H9 (cell line): ENCODE measurements at regions not wholly inside any gene's neighbourhood (a gene's known extent, or its start where the extent isn't known, plus 50 kb on each side); places are given as distances from the start of the nearest gene placed in this dataset.

Experiments used
- DNase-seq: peaks from one replicate; pipeline ENCODE4 v3.0.0-alpha.2; 2017
- H2AFZ ChIP-seq: one replicate; pipeline ENCODE4 v1.6.1; 2013; ENCODE audit warnings: mild to moderate bottlenecking, low read length, control low read depth, moderate library complexity
- H2AK5ac ChIP-seq: 2 replicates; pipeline ENCODE4 v1.6.1; 2013; ENCODE audit warnings: low read length, control low read depth, mixed read lengths; ENCODE audit not compliant: insufficient read length
- H2BK120ac ChIP-seq: one replicate; pipeline ENCODE4 v1.6.1; 2013; ENCODE audit warnings: low read depth, mild to moderate bottlenecking, low read length, control low read depth, inconsistent platforms; ENCODE audit not compliant: poor library complexity, severe bottlenecking
- H2BK12ac ChIP-seq: 2 replicates; pipeline ENCODE4 v1.6.1; 2013; ENCODE audit warnings: low read length, control low read depth, mixed read lengths, low read depth; ENCODE audit not compliant: insufficient read length
- H2BK15ac ChIP-seq: 2 replicates; pipeline ENCODE4 v1.6.1; 2013; ENCODE audit warnings: low read depth, low read length, control low read depth
- H2BK20ac ChIP-seq: one replicate; pipeline ENCODE4 v1.6.1; 2013; ENCODE audit warnings: low read depth, mild to moderate bottlenecking, low read length, control low read depth, inconsistent platforms; ENCODE audit not compliant: poor library complexity, severe bottlenecking
- H2BK5ac ChIP-seq: 2 replicates; pipeline ENCODE4 v1.6.1; 2013; ENCODE audit warnings: low read length, control low read depth, mixed read lengths; ENCODE audit not compliant: insufficient read length
- H3K14ac ChIP-seq: 2 replicates; pipeline ENCODE4 v1.6.1; 2013; ENCODE audit warnings: low read length, control low read depth; ENCODE audit not compliant: insufficient read depth
- H3K18ac ChIP-seq: 2 replicates; pipeline ENCODE4 v1.6.1; 2013; ENCODE audit warnings: low read depth, mild to moderate bottlenecking, mixed read lengths, low read length, control low read depth; ENCODE audit not compliant: insufficient read length
- H3K23ac ChIP-seq: 2 replicates; pipeline ENCODE4 v1.6.1; 2013; ENCODE audit warnings: low read length, control low read depth, mixed read lengths, low read depth; ENCODE audit not compliant: insufficient read length
- H3K23me2 ChIP-seq: 2 replicates; pipeline ENCODE4 v1.6.1; 2013; ENCODE audit warnings: low read depth, mild to moderate bottlenecking, mixed read lengths, low read length, control low read depth; ENCODE audit not compliant: insufficient read length, poor library complexity, severe bottlenecking
- H3K27ac ChIP-seq: 2 replicates; pipeline ENCODE4 v1.5.1; 2013; ENCODE audit warnings: low read length, control low read depth, mixed read lengths, low read depth; ENCODE audit not compliant: insufficient read length
- H3K27me3 ChIP-seq: 2 replicates; pipeline ENCODE4 v1.6.1; 2013; ENCODE audit warnings: low read length, control low read depth, inconsistent platforms; ENCODE audit not compliant: insufficient read depth
- H3K4ac ChIP-seq: 2 replicates; pipeline ENCODE4 v1.6.1; 2013; ENCODE audit warnings: low read depth, mild to moderate bottlenecking, control low read depth, inconsistent platforms, low read length, moderate library complexity
- H3K4me1 ChIP-seq: 2 replicates; pipeline ENCODE4 v1.6.1; 2013; ENCODE audit warnings: low read length, control low read depth, inconsistent platforms; ENCODE audit not compliant: insufficient read depth
- H3K4me2 ChIP-seq: 2 replicates; pipeline ENCODE4 v1.6.1; 2013; ENCODE audit warnings: low read length, control low read depth, mixed read lengths; ENCODE audit not compliant: insufficient read length, insufficient read depth
- H3K56ac ChIP-seq: 2 replicates; pipeline ENCODE4 v1.6.1; 2013; ENCODE audit warnings: low read depth, mild to moderate bottlenecking, mixed read lengths, low read length, control low read depth; ENCODE audit not compliant: insufficient read length
- H3K79me1 ChIP-seq: 2 replicates; pipeline ENCODE4 v1.6.1; 2013; ENCODE audit warnings: low read depth, mild to moderate bottlenecking, moderate library complexity, low read length, control low read depth, inconsistent platforms; ENCODE audit not compliant: insufficient read depth, poor library complexity, severe bottlenecking
- H3K79me2 ChIP-seq: 2 replicates; pipeline ENCODE4 v1.6.1; 2013; ENCODE audit warnings: low read length, control low read depth, inconsistent platforms; ENCODE audit not compliant: insufficient read depth
- H3K9ac ChIP-seq: 2 replicates; pipeline ENCODE4 v1.6.1; 2013; ENCODE audit warnings: low read length, control low read depth, mixed read lengths; ENCODE audit not compliant: insufficient read length; ENCODE audit errors: extremely low read depth
- H3K9me3 ChIP-seq: one replicate; pipeline ENCODE4 v1.6.1; 2013; ENCODE audit warnings: low read depth, low read length, inconsistent platforms; ENCODE audit not compliant: control insufficient read depth
- H3T11ph ChIP-seq: one replicate; pipeline ENCODE4 v1.6.1; 2013; ENCODE audit warnings: mild to moderate bottlenecking, low read length, control low read depth, inconsistent platforms
- H4K20me1 ChIP-seq: one replicate; pipeline ENCODE4 v1.6.1; 2013; ENCODE audit not compliant: control insufficient read depth, insufficient read length, insufficient read depth
- H4K5ac ChIP-seq: 2 replicates; pipeline ENCODE4 v1.6.1; 2013; ENCODE audit warnings: low read depth, mild to moderate bottlenecking, mixed read lengths, low read length, control low read depth; ENCODE audit not compliant: insufficient read length
- H4K8ac ChIP-seq: replicated peaks from 2 replicates; pipeline ENCODE4 v1.6.1; 2013; ENCODE audit warnings: low read length, control low read depth, mixed read lengths, low read depth; ENCODE audit not compliant: insufficient read length
- H4K91ac ChIP-seq: 2 replicates; pipeline ENCODE4 v1.6.1; 2013; ENCODE audit warnings: low read depth, mild to moderate bottlenecking, moderate library complexity, mixed read lengths, low read length, control low read depth; ENCODE audit not compliant: insufficient read length
- H3K27ac Mint-ChIP-seq, 3 experiments: 2 replicates in 2 of 3; 3 replicates in 1 of 3; pipeline ENCODE4 v1.8.0; 2020 to 2021; ENCODE audit warnings: mixed read lengths in 3 of 3, mild to moderate bottlenecking in 1 of 3, moderate library complexity in 1 of 3
- H3K27me3 Mint-ChIP-seq: 2 replicates; pipeline ENCODE4 v1.8.0; 2021; ENCODE audit warnings: low read depth, mild to moderate bottlenecking, moderate library complexity, mixed read lengths
- H3K36me3 Mint-ChIP-seq, 3 experiments: 2 replicates in 2 of 3; 3 replicates in 1 of 3; pipeline ENCODE4 v1.8.0; 2020 to 2021; ENCODE audit warnings: low read depth in 3 of 3, mixed read lengths in 3 of 3; ENCODE audit not compliant: insufficient read depth in 1 of 3
- H3K4me1 Mint-ChIP-seq, 2 experiments: 2 replicates each; pipeline ENCODE4 v1.8.0; 2020; ENCODE audit warnings: mixed read lengths in 2 of 2
- H3K4me3 Mint-ChIP-seq, 2 experiments: 2 replicates in 1 of 2; 3 replicates in 1 of 2; pipeline ENCODE4 v1.8.0; 2020 to 2021; ENCODE audit warnings: mild to moderate bottlenecking in 2 of 2, mixed read lengths in 2 of 2, moderate library complexity in 1 of 2
- H3K9me3 Mint-ChIP-seq, 2 experiments: 2 replicates in 1 of 2; 3 replicates in 1 of 2; pipeline ENCODE4 v1.8.0; 2020; ENCODE audit warnings: mild to moderate bottlenecking in 2 of 2, mixed read lengths in 2 of 2, moderate library complexity in 1 of 2
- WGBS: extraction: QIAGEN DNeasy Blood & Tissue Kit; methylation state at CpG from one replicate; pipeline ENCODE4 v1.1.7; 2013; ENCODE audit warnings: missing lambda C conversion rate, low lambda C conversion rate, mixed read lengths; ENCODE audit not compliant: insufficient read length; ENCODE audit errors: extremely low coverage; 5-methylcytosine and 5-hydroxymethylcytosine counted together
- TF ChIP-seq, protein P1 (sequence below): fragments of 200-600 bp; sonication (generic); conservative IDR thresholded peaks from 3 replicates; pipeline ENCODE4 v1.8.0; 2021; ENCODE audit warnings: antibody characterized with exemption, mild to moderate bottlenecking

- H3T11ph ChIP-seq, result no peak overlapping the region
- H2BK120ac ChIP-seq, result no peak overlapping the region
- Mint-ChIP-seq H3K9me3 (no peaks in the 10 kb centered on the region; a peak in 1 of 5 replicates), H3K4me3 (no peak overlapping the region), H3K36me3 (no peaks in the 10 kb centered on the region; a peak in 1 of 7 replicates), H3K27ac (no peak overlapping the region), H3K4me1 (peaks cover 0 to 6% of the 10 kb centered on the region in 2 experiments; a peak in 2 of 4 replicates), H3K27me3 (peaks cover 7% of the 10 kb centered on the region)
- no peak overlapping the region for H2BK12ac ChIP-seq
- H2BK5ac ChIP-seq, result no peak overlapping the region
- H2BK15ac ChIP-seq, result no peak overlapping the region
- H3K27ac ChIP-seq, result no peak overlapping the region
- DNase-seq, result no peak
- WGBS, result no CpG with 5 or more reads among the region's 4 CpGs
- H3K18ac ChIP-seq, result no peak overlapping the region
- TF ChIP-seq, protein P1, sequence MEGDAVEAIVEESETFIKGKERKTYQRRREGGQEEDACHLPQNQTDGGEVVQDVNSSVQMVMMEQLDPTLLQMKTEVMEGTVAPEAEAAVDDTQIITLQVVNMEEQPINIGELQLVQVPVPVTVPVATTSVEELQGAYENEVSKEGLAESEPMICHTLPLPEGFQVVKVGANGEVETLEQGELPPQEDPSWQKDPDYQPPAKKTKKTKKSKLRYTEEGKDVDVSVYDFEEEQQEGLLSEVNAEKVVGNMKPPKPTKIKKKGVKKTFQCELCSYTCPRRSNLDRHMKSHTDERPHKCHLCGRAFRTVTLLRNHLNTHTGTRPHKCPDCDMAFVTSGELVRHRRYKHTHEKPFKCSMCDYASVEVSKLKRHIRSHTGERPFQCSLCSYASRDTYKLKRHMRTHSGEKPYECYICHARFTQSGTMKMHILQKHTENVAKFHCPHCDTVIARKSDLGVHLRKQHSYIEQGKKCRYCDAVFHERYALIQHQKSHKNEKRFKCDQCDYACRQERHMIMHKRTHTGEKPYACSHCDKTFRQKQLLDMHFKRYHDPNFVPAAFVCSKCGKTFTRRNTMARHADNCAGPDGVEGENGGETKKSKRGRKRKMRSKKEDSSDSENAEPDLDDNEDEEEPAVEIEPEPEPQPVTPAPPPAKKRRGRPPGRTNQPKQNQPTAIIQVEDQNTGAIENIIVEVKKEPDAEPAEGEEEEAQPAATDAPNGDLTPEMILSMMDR, result no peak
- H2AFZ ChIP-seq, result no peak overlapping the region
- no peak overlapping the region for H4K8ac ChIP-seq
- H3K4ac ChIP-seq, result no peak overlapping the region
- no peak overlapping the region for H2AK5ac ChIP-seq
- H3K27me3 ChIP-seq, result no peaks in the 10 kb centered on the region
- no peak overlapping the region for H3K56ac ChIP-seq
- no peaks in the 10 kb centered on the region for H3K23me2 ChIP-seq
- no peak overlapping the region for H2BK20ac ChIP-seq
- no peaks in the 10 kb centered on the region for H3K9me3 ChIP-seq
- H4K5ac ChIP-seq, result no peak overlapping the region
- H3K4me2 ChIP-seq, result no peak overlapping the region
- no peaks in the 10 kb centered on the region for H3K79me1 ChIP-seq
- H3K4me1 ChIP-seq, result no peaks in the 10 kb centered on the region
- no peaks in the 10 kb centered on the region for H4K20me1 ChIP-seq
- no peak overlapping the region for H3K23ac ChIP-seq
- H4K91ac ChIP-seq, result no peak overlapping the region
- no peaks in the 10 kb centered on the region for H3K79me2 ChIP-seq
- H3K14ac ChIP-seq, result no peak overlapping the region
- no peak overlapping the region for H3K9ac ChIP-seq
Observed at GRCh38 chr2:71880846-71881610, 266.6 kb downstream of the CYP26B1 start.
